Frontal cortex (tissue), 3 donors: ENCODE measurements at regions not wholly inside any gene's neighbourhood (a gene's known extent, or its start where the extent isn't known, plus 50 kb on each side); places are given as distances from the start of the nearest gene placed in this dataset.

ENCODE experiments used
- DNase-seq, 2 donors: peaks; one replicate each; pipeline ENCODE4 v3.0.0; 2012; ENCODE audit warnings: low spot score in 2 of 2
- FAIRE-seq: peaks from 2 replicates; lab custom pipeline; 2012; peaks lifted over from hg19 to GRCh38; lab: Jason Lieb, UNC
- donor health status: control.
- donor health status: control.
- donor health status: control.

GRCh38 chr5:160922311-160922710, 70.3 kb upstream of the ATP10B start:
- no peak for DNase-seq
- FAIRE-seq, result no peak

- DNase-seq, result no peak
- no peak for FAIRE-seq
These were observed 69.6 kb upstream of the ATP10B start for GRCh38 chr5:160921423-160922285.

- FAIRE-seq (no peak), DNase-seq (no peak)
These were observed 67.6 kb upstream of the ATP10B start for GRCh38 chr5:160919626-160920025.

GRCh38 chr5:160918386-160918785, 66.4 kb upstream of the ATP10B start:
- FAIRE-seq (no peak), DNase-seq (no peak)

GRCh38 chr5:160906090-160906489, 54.1 kb upstream of the ATP10B start:
- FAIRE-seq (no peak), DNase-seq (no peak)

- DNase-seq, result no peak
- no peak for FAIRE-seq
These were observed 53.3 kb upstream of the ATP10B start for GRCh38 chr5:160905285-160905684.

GRCh38 chr5:160904591-160904990, 52.6 kb upstream of the ATP10B start:
- DNase-seq (no peak), FAIRE-seq (no peak)

GRCh38 chr5:160903551-160903950, 51.5 kb upstream of the ATP10B start:
- FAIRE-seq, result no peak
- DNase-seq, result no peak

GRCh38 chr5:160903076-160903475, 51.1 kb upstream of the ATP10B start:
- FAIRE-seq, result no peak
- no peak for DNase-seq
